H9 (cell line): ENCODE measurements at regions not wholly inside any gene's neighbourhood (a gene's known extent, or its start where the extent isn't known, plus 50 kb on each side); places are given as distances from the start of the nearest gene placed in this dataset.

Experiments used
- DNase-seq: peaks from one replicate; pipeline ENCODE4 v3.0.0-alpha.2; 2017
- H2AFZ ChIP-seq: one replicate; pipeline ENCODE4 v1.6.1; 2013; ENCODE audit warnings: mild to moderate bottlenecking, low read length, control low read depth, moderate library complexity
- H2AK5ac ChIP-seq: 2 replicates; pipeline ENCODE4 v1.6.1; 2013; ENCODE audit warnings: low read length, control low read depth, mixed read lengths; ENCODE audit not compliant: insufficient read length
- H2BK120ac ChIP-seq: one replicate; pipeline ENCODE4 v1.6.1; 2013; ENCODE audit warnings: low read depth, mild to moderate bottlenecking, low read length, control low read depth, inconsistent platforms; ENCODE audit not compliant: poor library complexity, severe bottlenecking
- H2BK12ac ChIP-seq: 2 replicates; pipeline ENCODE4 v1.6.1; 2013; ENCODE audit warnings: low read length, control low read depth, mixed read lengths, low read depth; ENCODE audit not compliant: insufficient read length
- H2BK15ac ChIP-seq: 2 replicates; pipeline ENCODE4 v1.6.1; 2013; ENCODE audit warnings: low read depth, low read length, control low read depth
- H2BK20ac ChIP-seq: one replicate; pipeline ENCODE4 v1.6.1; 2013; ENCODE audit warnings: low read depth, mild to moderate bottlenecking, low read length, control low read depth, inconsistent platforms; ENCODE audit not compliant: poor library complexity, severe bottlenecking
- H2BK5ac ChIP-seq: 2 replicates; pipeline ENCODE4 v1.6.1; 2013; ENCODE audit warnings: low read length, control low read depth, mixed read lengths; ENCODE audit not compliant: insufficient read length
- H3K14ac ChIP-seq: 2 replicates; pipeline ENCODE4 v1.6.1; 2013; ENCODE audit warnings: low read length, control low read depth; ENCODE audit not compliant: insufficient read depth
- H3K18ac ChIP-seq: 2 replicates; pipeline ENCODE4 v1.6.1; 2013; ENCODE audit warnings: low read depth, mild to moderate bottlenecking, mixed read lengths, low read length, control low read depth; ENCODE audit not compliant: insufficient read length
- H3K23ac ChIP-seq: 2 replicates; pipeline ENCODE4 v1.6.1; 2013; ENCODE audit warnings: low read length, control low read depth, mixed read lengths, low read depth; ENCODE audit not compliant: insufficient read length
- H3K23me2 ChIP-seq: 2 replicates; pipeline ENCODE4 v1.6.1; 2013; ENCODE audit warnings: low read depth, mild to moderate bottlenecking, mixed read lengths, low read length, control low read depth; ENCODE audit not compliant: insufficient read length, poor library complexity, severe bottlenecking
- H3K27ac ChIP-seq: 2 replicates; pipeline ENCODE4 v1.5.1; 2013; ENCODE audit warnings: low read length, control low read depth, mixed read lengths, low read depth; ENCODE audit not compliant: insufficient read length
- H3K27me3 ChIP-seq: 2 replicates; pipeline ENCODE4 v1.6.1; 2013; ENCODE audit warnings: low read length, control low read depth, inconsistent platforms; ENCODE audit not compliant: insufficient read depth
- H3K4ac ChIP-seq: 2 replicates; pipeline ENCODE4 v1.6.1; 2013; ENCODE audit warnings: low read depth, mild to moderate bottlenecking, control low read depth, inconsistent platforms, low read length, moderate library complexity
- H3K4me1 ChIP-seq: 2 replicates; pipeline ENCODE4 v1.6.1; 2013; ENCODE audit warnings: low read length, control low read depth, inconsistent platforms; ENCODE audit not compliant: insufficient read depth
- H3K4me2 ChIP-seq: 2 replicates; pipeline ENCODE4 v1.6.1; 2013; ENCODE audit warnings: low read length, control low read depth, mixed read lengths; ENCODE audit not compliant: insufficient read length, insufficient read depth
- H3K56ac ChIP-seq: 2 replicates; pipeline ENCODE4 v1.6.1; 2013; ENCODE audit warnings: low read depth, mild to moderate bottlenecking, mixed read lengths, low read length, control low read depth; ENCODE audit not compliant: insufficient read length
- H3K79me1 ChIP-seq: 2 replicates; pipeline ENCODE4 v1.6.1; 2013; ENCODE audit warnings: low read depth, mild to moderate bottlenecking, moderate library complexity, low read length, control low read depth, inconsistent platforms; ENCODE audit not compliant: insufficient read depth, poor library complexity, severe bottlenecking
- H3K79me2 ChIP-seq: 2 replicates; pipeline ENCODE4 v1.6.1; 2013; ENCODE audit warnings: low read length, control low read depth, inconsistent platforms; ENCODE audit not compliant: insufficient read depth
- H3K9ac ChIP-seq: 2 replicates; pipeline ENCODE4 v1.6.1; 2013; ENCODE audit warnings: low read length, control low read depth, mixed read lengths; ENCODE audit not compliant: insufficient read length; ENCODE audit errors: extremely low read depth
- H3K9me3 ChIP-seq: one replicate; pipeline ENCODE4 v1.6.1; 2013; ENCODE audit warnings: low read depth, low read length, inconsistent platforms; ENCODE audit not compliant: control insufficient read depth
- H3T11ph ChIP-seq: one replicate; pipeline ENCODE4 v1.6.1; 2013; ENCODE audit warnings: mild to moderate bottlenecking, low read length, control low read depth, inconsistent platforms
- H4K20me1 ChIP-seq: one replicate; pipeline ENCODE4 v1.6.1; 2013; ENCODE audit not compliant: control insufficient read depth, insufficient read length, insufficient read depth
- H4K5ac ChIP-seq: 2 replicates; pipeline ENCODE4 v1.6.1; 2013; ENCODE audit warnings: low read depth, mild to moderate bottlenecking, mixed read lengths, low read length, control low read depth; ENCODE audit not compliant: insufficient read length
- H4K8ac ChIP-seq: replicated peaks from 2 replicates; pipeline ENCODE4 v1.6.1; 2013; ENCODE audit warnings: low read length, control low read depth, mixed read lengths, low read depth; ENCODE audit not compliant: insufficient read length
- H4K91ac ChIP-seq: 2 replicates; pipeline ENCODE4 v1.6.1; 2013; ENCODE audit warnings: low read depth, mild to moderate bottlenecking, moderate library complexity, mixed read lengths, low read length, control low read depth; ENCODE audit not compliant: insufficient read length
- H3K27ac Mint-ChIP-seq, 3 experiments: 2 replicates in 2 of 3; 3 replicates in 1 of 3; pipeline ENCODE4 v1.8.0; 2020 to 2021; ENCODE audit warnings: mixed read lengths in 3 of 3, mild to moderate bottlenecking in 1 of 3, moderate library complexity in 1 of 3
- H3K27me3 Mint-ChIP-seq: 2 replicates; pipeline ENCODE4 v1.8.0; 2021; ENCODE audit warnings: low read depth, mild to moderate bottlenecking, moderate library complexity, mixed read lengths
- H3K36me3 Mint-ChIP-seq, 3 experiments: 2 replicates in 2 of 3; 3 replicates in 1 of 3; pipeline ENCODE4 v1.8.0; 2020 to 2021; ENCODE audit warnings: low read depth in 3 of 3, mixed read lengths in 3 of 3; ENCODE audit not compliant: insufficient read depth in 1 of 3
- H3K4me1 Mint-ChIP-seq, 2 experiments: 2 replicates each; pipeline ENCODE4 v1.8.0; 2020; ENCODE audit warnings: mixed read lengths in 2 of 2
- H3K4me3 Mint-ChIP-seq, 2 experiments: 2 replicates in 1 of 2; 3 replicates in 1 of 2; pipeline ENCODE4 v1.8.0; 2020 to 2021; ENCODE audit warnings: mild to moderate bottlenecking in 2 of 2, mixed read lengths in 2 of 2, moderate library complexity in 1 of 2
- H3K9me3 Mint-ChIP-seq, 2 experiments: 2 replicates in 1 of 2; 3 replicates in 1 of 2; pipeline ENCODE4 v1.8.0; 2020; ENCODE audit warnings: mild to moderate bottlenecking in 2 of 2, mixed read lengths in 2 of 2, moderate library complexity in 1 of 2
- WGBS: extraction: QIAGEN DNeasy Blood & Tissue Kit; methylation state at CpG from one replicate; pipeline ENCODE4 v1.1.7; 2013; ENCODE audit warnings: missing lambda C conversion rate, low lambda C conversion rate, mixed read lengths; ENCODE audit not compliant: insufficient read length; ENCODE audit errors: extremely low coverage; 5-methylcytosine and 5-hydroxymethylcytosine counted together
- TF ChIP-seq, protein P1 (sequence below): fragments of 200-600 bp; sonication (generic); conservative IDR thresholded peaks from 3 replicates; pipeline ENCODE4 v1.8.0; 2021; ENCODE audit warnings: antibody characterized with exemption, mild to moderate bottlenecking

DNA sequence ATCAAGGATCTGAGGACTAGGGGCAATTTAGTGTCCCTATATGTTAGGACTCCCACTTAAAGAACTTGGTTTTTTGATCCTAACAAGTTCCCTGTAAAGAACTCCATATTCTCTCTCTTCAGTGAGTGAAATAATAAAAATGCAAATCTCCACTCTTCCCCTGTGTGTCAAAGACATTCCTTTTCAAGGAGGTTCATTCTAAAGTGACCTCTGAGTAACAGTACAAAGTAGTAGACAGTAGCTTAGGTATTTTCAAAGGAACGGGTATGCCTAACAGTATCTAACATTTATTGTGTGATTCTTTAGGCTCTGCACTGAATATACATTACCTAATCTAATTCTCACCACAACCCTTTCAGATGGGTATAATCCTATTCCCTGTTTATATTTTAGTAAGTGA, 58.4 kb upstream of the SCOC start:
- Mint-ChIP-seq H3K27ac (no peak overlapping the region), H3K9me3 (peaks cover 0 to 6% of the 10 kb centered on the region in 2 experiments; a peak in 3 of 5 replicates), H3K36me3 (no peaks in the 10 kb centered on the region), H3K27me3 (peaks cover 91% of the 10 kb centered on the region), H3K4me1 (peaks cover 27% of the 10 kb centered on the region in 2 experiments), H3K4me3 (no peak overlapping the region)
- Histone ChIP-seq H2AK5ac (no peak overlapping the region), H2BK15ac (no peak overlapping the region), H3K79me2 (no peaks in the 10 kb centered on the region), H3K4ac (no peak overlapping the region), H3K9me3 (no peaks in the 10 kb centered on the region), H3K79me1 (no peaks in the 10 kb centered on the region), H4K20me1 (no peaks in the 10 kb centered on the region), H3K56ac (no peak overlapping the region), H3K4me1 (0 out of 2 replicates have a peak, but pooled peaks cover 4% of the 10 kb centered on the region), H3T11ph (no peak overlapping the region), H2BK20ac (no peak overlapping the region), H4K91ac (no peak overlapping the region), H3K27me3 (peaks cover 26% of the 10 kb centered on the region), H2BK12ac (no peak overlapping the region), H2BK5ac (no peak overlapping the region), H3K23me2 (no peaks in the 10 kb centered on the region), H3K18ac (no peak overlapping the region), H4K8ac (no peak overlapping the region), H3K4me2 (no peak overlapping the region), H4K5ac (no peak overlapping the region), H2BK120ac (no peak overlapping the region), H3K23ac (no peak overlapping the region), H3K9ac (no peak overlapping the region), H2AFZ (no peak overlapping the region), H3K14ac (no peak overlapping the region), H3K27ac (no peak overlapping the region)
- no CpG with 5 or more reads among the region's 1 CpG for WGBS
- no peak for DNase-seq
- TF ChIP-seq, protein P1, sequence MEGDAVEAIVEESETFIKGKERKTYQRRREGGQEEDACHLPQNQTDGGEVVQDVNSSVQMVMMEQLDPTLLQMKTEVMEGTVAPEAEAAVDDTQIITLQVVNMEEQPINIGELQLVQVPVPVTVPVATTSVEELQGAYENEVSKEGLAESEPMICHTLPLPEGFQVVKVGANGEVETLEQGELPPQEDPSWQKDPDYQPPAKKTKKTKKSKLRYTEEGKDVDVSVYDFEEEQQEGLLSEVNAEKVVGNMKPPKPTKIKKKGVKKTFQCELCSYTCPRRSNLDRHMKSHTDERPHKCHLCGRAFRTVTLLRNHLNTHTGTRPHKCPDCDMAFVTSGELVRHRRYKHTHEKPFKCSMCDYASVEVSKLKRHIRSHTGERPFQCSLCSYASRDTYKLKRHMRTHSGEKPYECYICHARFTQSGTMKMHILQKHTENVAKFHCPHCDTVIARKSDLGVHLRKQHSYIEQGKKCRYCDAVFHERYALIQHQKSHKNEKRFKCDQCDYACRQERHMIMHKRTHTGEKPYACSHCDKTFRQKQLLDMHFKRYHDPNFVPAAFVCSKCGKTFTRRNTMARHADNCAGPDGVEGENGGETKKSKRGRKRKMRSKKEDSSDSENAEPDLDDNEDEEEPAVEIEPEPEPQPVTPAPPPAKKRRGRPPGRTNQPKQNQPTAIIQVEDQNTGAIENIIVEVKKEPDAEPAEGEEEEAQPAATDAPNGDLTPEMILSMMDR: no peak
